EH (cell line): ENCODE measurements at regions not wholly inside any gene's neighbourhood (a gene's known extent, or its start where the extent isn't known, plus 50 kb on each side); places are given as distances from the start of the nearest gene placed in this dataset.

Source experiments
- DNase-seq: peaks from one replicate; pipeline ENCODE4 v3.0.0-alpha.2; 2015; ENCODE audit warnings: low read depth

DNA sequence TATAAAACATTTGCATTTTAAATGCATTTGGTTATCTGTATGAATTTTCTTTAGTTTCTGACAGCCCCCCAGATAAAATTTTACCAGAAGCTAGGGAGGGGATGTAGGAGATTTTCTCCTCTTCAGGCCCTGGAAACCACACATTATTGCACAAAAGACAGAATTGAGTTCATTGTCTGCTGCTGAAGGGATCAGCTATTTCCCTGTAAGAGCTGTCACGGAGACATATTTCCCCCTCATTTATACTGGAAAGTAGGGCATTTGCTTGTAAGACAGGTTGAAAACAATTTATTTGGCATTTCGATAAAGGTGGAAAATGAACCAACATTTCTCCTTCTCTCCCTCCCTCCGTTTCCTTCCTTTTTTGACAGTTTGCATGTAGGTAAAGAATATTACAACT is 241.3 kb upstream of the LCORL start:
- DNase-seq: no peak

GRCh38 chr4:18252052-18252451 is 230.5 kb upstream of the LCORL start:
- no peak for DNase-seq

GRCh38 chr4:18250564-18250963 is 229.0 kb upstream of the LCORL start:
- no peak for DNase-seq

DNA sequence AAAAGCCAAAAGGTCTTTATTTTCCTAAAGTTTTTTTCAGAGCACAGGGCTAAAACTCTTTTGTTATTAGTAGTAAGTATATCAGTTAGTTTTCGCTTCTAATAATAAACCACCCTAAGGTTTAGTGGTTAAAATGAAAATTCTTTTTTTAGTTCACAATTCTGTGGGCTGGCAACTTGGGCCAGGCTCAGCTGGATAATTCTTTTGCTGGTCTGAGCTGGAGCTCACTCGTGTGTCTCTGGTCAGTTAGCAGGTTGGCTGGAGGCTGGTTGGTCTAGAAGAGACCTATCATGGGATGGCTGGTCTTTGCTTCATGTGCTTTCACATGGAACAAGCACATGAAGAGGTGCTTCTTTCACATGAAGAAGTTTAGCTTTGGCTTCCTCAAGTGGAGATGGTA is 227.1 kb upstream of the LCORL start:
- no peak for DNase-seq

DNA sequence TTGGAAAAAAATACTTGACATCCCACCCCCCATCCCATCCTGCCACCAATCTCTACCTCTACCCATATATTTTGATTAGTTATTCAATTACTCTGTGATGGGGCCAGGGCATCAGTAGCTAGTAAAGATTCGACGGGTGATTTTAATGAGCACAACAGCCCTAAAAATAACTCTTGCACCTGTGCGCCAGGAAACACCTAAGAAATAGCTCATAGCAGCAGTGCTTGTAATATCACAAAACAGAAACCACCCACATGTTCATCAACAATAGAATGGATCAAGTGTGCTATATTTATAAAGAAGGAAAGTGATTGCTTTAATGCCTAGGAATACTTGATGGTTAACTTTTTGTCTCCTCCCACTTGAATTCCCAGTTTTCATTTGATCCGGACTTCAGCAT is 225.6 kb upstream of the LCORL start:
- no peak for DNase-seq

GRCh38 chr4:18242919-18243693 is 221.6 kb upstream of the LCORL start:
- no peak for DNase-seq

GRCh38 chr4:18241727-18242126 is 220.2 kb upstream of the LCORL start:
- DNase-seq: no peak

GRCh38 chr4:18234108-18234507 is 212.6 kb upstream of the LCORL start:
- DNase-seq: no peak

- DNase-seq: no peak
Measured at GRCh38 chr4:18231726-18232125, 210.2 kb upstream of the LCORL start.

- no peak for DNase-seq
Measured at GRCh38 chr4:18227880-18228279, 206.3 kb upstream of the LCORL start.

GRCh38 chr4:18214411-18215055 is 193.0 kb upstream of the LCORL start:
- no peak for DNase-seq

GRCh38 chr4:18213576-18214198 is 192.1 kb upstream of the LCORL start:
- DNase-seq: no peak

GRCh38 chr4:18209448-18209847 is 187.9 kb upstream of the LCORL start:
- no peak for DNase-seq

- DNase-seq: no peak
Measured at GRCh38 chr4:18203966-18204365, 182.4 kb upstream of the LCORL start.

GRCh38 chr4:18202486-18202885 is 180.9 kb upstream of the LCORL start:
- no peak for DNase-seq

DNA sequence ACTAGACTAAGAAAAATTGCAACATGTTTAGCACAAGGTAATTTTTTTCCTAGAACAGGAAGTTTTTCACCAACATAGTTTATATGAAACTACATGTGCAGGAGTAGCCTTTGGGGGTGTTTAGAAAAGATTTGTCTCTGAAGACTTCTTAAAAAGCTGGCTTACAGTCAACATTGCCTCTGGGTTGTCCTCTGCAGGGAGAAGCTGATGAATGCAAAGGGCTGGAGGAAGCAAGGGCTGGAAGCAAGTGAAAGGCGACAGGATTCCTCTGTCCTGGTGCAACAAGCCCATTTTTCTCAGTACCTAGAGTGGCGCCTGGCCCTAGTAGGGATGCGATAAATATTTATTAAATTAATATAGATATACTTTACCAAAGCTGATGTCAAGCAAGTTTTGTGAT is 180.3 kb upstream of the LCORL start:
- no peak for DNase-seq

GRCh38 chr4:18198653-18199052 is 177.1 kb upstream of the LCORL start:
- no peak for DNase-seq

DNA sequence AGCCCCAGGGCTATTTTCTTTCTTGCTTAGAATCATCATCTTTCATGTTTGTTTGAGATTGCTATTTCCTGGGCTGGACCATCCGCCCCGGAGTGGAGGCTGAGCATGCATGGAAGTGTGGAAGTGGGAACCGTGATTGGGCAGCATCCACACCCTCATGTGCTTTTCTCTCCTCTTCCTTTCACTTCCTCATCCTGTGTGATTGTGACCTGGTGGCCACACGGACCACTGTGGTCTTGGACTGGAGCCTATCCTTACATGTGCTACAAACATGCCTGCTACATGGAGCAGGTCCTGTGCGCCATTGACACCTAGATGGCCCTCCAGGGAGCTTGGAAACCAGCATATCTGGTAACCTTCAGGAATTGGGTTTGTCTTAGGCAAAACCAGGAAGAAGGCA is 175.9 kb upstream of the LCORL start:
- no peak for DNase-seq

GRCh38 chr4:18194278-18194677 is 172.7 kb upstream of the LCORL start:
- DNase-seq: no peak

- DNase-seq: no peak
Measured at GRCh38 chr4:18192901-18193300, 171.3 kb upstream of the LCORL start.

GRCh38 chr4:18185491-18185890 is 163.9 kb upstream of the LCORL start:
- no peak for DNase-seq

- no peak for DNase-seq
Measured at GRCh38 chr4:18180892-18181291, 159.3 kb upstream of the LCORL start.

- DNase-seq: no peak
Measured at GRCh38 chr4:18180122-18180521, 158.6 kb upstream of the LCORL start.
